K562 (cell line): ENCODE measurements at regions not wholly inside any gene's neighbourhood (a gene's known extent, or its start where the extent isn't known, plus 50 kb on each side); places are given as distances from the start of the nearest gene placed in this dataset.

Experiments used
- ATAC-seq: fragments of 200-7000 bp; cut with Tn5 transposase; 3 replicates; pipeline ENCODE4 v1.9.1; 2020; ENCODE audit warnings: moderate library complexity
- BruUV-seq: library from RNA; stranded (reverse); fragments of 400-500 nt; replicated peaks from 2 replicates; lab custom pipeline; 2021; lab: Mats Ljungman, UMichigan
- CTCF ChIA-PET: fragments of 300-600 bp; formaldehyde crosslinking; extraction: SDS; loops from one replicate; lab custom pipeline; 2021; ENCODE audit warnings: low intra/inter-chr PET ratio; lab: Yijun Ruan, JAX
- POLR2A ChIA-PET: fragments of 300-600, 350-650 bp; sonication (Branson Sonifier 250); formaldehyde crosslinking; extraction: SDS; loops from one replicate; lab custom pipeline; 2021; ENCODE audit warnings: antibody characterized with exemption, inconsistent platforms; lab: Yijun Ruan, JAX
- DNase-seq, 4 experiments: peaks; one replicate each; pipeline versions ENCODE4 v3.0.0 to v3.0.0-alpha.2; 2011 to 2018; ENCODE audit warnings: low spot score in 3 of 4, mixed read lengths in 3 of 4; ENCODE audit errors: extremely low read depth in 1 of 4
- FAIRE-seq: peaks from 2 replicates; lab custom pipeline; 2011; peaks lifted over from hg19 to GRCh38; lab: Jason Lieb, UNC
- H2AFZ ChIP-seq: 2 replicates; pipeline ENCODE4 v1.6.0; 2011; ENCODE audit warnings: low read depth, low read length, control low read depth, inconsistent platforms
- H3K27ac ChIP-seq: fragments of 200-600 bp; 3 replicates; pipeline ENCODE4 v1.8.0; 2011; ENCODE audit warnings: low read depth, mild to moderate bottlenecking, control low read depth, inconsistent platforms, low read length, moderate library complexity, mixed read lengths; ENCODE audit errors: extremely low read depth
- H3K27me3 ChIP-seq, 2 experiments: fragments of 300-600 bp in 1 of 2; 2 replicates in 1 of 2; 3 replicates in 1 of 2; pipeline versions ENCODE4 v1.6.0 to v1.8.0; 2011; ENCODE audit warnings: inconsistent platforms in 2 of 2, low read length in 2 of 2, mild to moderate bottlenecking in 1 of 2, mixed read lengths in 1 of 2, moderate library complexity in 1 of 2; ENCODE audit not compliant: control insufficient read depth in 2 of 2, insufficient read depth in 2 of 2
- H3K36me3 ChIP-seq: fragments of 300-600 bp; 3 replicates; pipeline ENCODE4 v1.8.0; 2011; ENCODE audit warnings: mild to moderate bottlenecking, low read length, inconsistent platforms; ENCODE audit not compliant: control insufficient read depth, insufficient read depth
- H3K4me1 ChIP-seq, 2 experiments: fragments of 200-600 bp in 1 of 2; replicated peaks in 1 of 2; 2 replicates in 1 of 2; 3 replicates in 1 of 2; pipeline versions ENCODE4 v1.5.1 to v1.8.0; 2011; ENCODE audit warnings: inconsistent platforms in 2 of 2, low read length in 2 of 2, mild to moderate bottlenecking in 1 of 2, mixed read lengths in 1 of 2, moderate library complexity in 1 of 2; ENCODE audit not compliant: control insufficient read depth in 2 of 2, insufficient read depth in 2 of 2
- H3K4me2 ChIP-seq: 2 replicates; pipeline ENCODE4 v1.6.1; 2011; ENCODE audit warnings: low read length, control low read depth, inconsistent platforms, mixed read lengths; ENCODE audit not compliant: insufficient read depth
- H3K4me3 ChIP-seq: fragments of 200-600 bp; sonication (generic), shearing (Covaris generic); 2 replicates; pipeline ENCODE4 v1.5.1; 2016; ENCODE audit warnings: control low read depth, inconsistent platforms
- H3K79me2 ChIP-seq: fragments of 200-600 bp; 3 replicates; pipeline ENCODE4 v1.8.0; 2011; ENCODE audit warnings: low read length, inconsistent platforms; ENCODE audit not compliant: control insufficient read depth, insufficient read depth
- H3K9ac ChIP-seq, 2 experiments: 2 replicates each; pipeline versions ENCODE4 v1.6.0 to v1.6.1; 2011; ENCODE audit warnings: low read depth in 2 of 2, low read length in 2 of 2, control low read depth in 1 of 2, inconsistent platforms in 1 of 2, mild to moderate bottlenecking in 1 of 2, mixed read lengths in 1 of 2; ENCODE audit not compliant: insufficient read depth in 1 of 2
- H3K9me1 ChIP-seq: one replicate; pipeline ENCODE4 v1.6.0; 2011; ENCODE audit warnings: inconsistent platforms, mild to moderate bottlenecking, low read length, moderate library complexity; ENCODE audit not compliant: control insufficient read depth, insufficient read depth
- H3K9me3 ChIP-seq: replicated peaks from 2 replicates; pipeline ENCODE4 v1.5.1; 2011; ENCODE audit warnings: low read depth, low read length, inconsistent platforms; ENCODE audit not compliant: control insufficient read depth, insufficient read depth
- H4K20me1 ChIP-seq: replicated peaks from 2 replicates; pipeline ENCODE4 v1.6.1; 2011; ENCODE audit warnings: low read length, inconsistent platforms, mixed read lengths; ENCODE audit not compliant: control insufficient read depth, insufficient read depth
- CREB5 ChIP-seq: fragments of 250-450 bp; sonication (Bioruptor Pico); IDR thresholded peaks from 2 replicates; pipeline ENCODE4 v1.5.0; 2020; ENCODE audit warnings: mild to moderate bottlenecking
- CTBP1 ChIP-seq: fragments of 450-650 bp; IDR thresholded peaks from 2 replicates; pipeline ENCODE4 v1.6.1; 2016; ENCODE audit warnings: borderline replicate concordance
- EWSR1 ChIP-seq: fragments of 450-650 bp; IDR thresholded peaks from 2 replicates; pipeline ENCODE4 v1.6.1; 2018; ENCODE audit warnings: borderline replicate concordance, mild to moderate bottlenecking, low read depth, moderate library complexity; ENCODE audit not compliant: partially characterized antibody
- MCM3 ChIP-seq: fragments of 450-650 bp; IDR thresholded peaks from 2 replicates; pipeline ENCODE4 v1.6.1; 2016
- PHTF2 ChIP-seq: fragments of 250-450 bp; sonication (Bioruptor Pico); IDR thresholded peaks from 2 replicates; pipeline ENCODE4 v1.5.0; 2021; ENCODE audit warnings: mild to moderate bottlenecking
- SLC30A9 ChIP-seq: fragments of 250-450 bp; sonication (Bioruptor Pico); IDR thresholded peaks from 2 replicates; pipeline ENCODE4 v1.8.0; 2022; ENCODE audit warnings: mild to moderate bottlenecking, moderate library complexity
- USF1 ChIP-seq: sonication (generic); formaldehyde crosslinking; IDR thresholded peaks from 2 replicates; pipeline ENCODE4 v1.9.0; 2022; ENCODE audit warnings: mild to moderate bottlenecking, missing genetic modification reagents
- ZBTB34 ChIP-seq: fragments of 250-450 bp; sonication (Bioruptor Pico); IDR thresholded peaks from 2 replicates; pipeline ENCODE4 v1.8.0; 2021; ENCODE audit warnings: mild to moderate bottlenecking, moderate library complexity
- ZNF444 ChIP-seq: fragments of 250-450 bp; sonication (Bioruptor Pico); IDR thresholded peaks from 2 replicates; pipeline ENCODE4 v1.4.0; 2020; ENCODE audit warnings: mild to moderate bottlenecking, moderate library complexity
- WGBS: fragments of 100-300 bp; shearing (Covaris generic); methylation state at CpG from one replicate; pipeline ENCODE4 v1.1.6; 2016; ENCODE audit warnings: low coverage, mixed read lengths; ENCODE audit not compliant: insufficient coverage; ENCODE audit errors: missing lambda C conversion rate; 5-methylcytosine and 5-hydroxymethylcytosine counted together
- in situ Hi-C: fragments of 300-500 bp; cut with MboI; formaldehyde crosslinking; loops from 4 replicates; pipeline ENCODE4 v1.15.0; 2018; ENCODE audit warnings: inconsistent platforms, mixed read lengths
- intact Hi-C: fragments of 100-400 bp; cut with micrococcal nuclease; formaldehyde crosslinking; loops from 2 replicates; pipeline ENCODE4 v1.14.2; 2022

- in situ Hi-C loops (no loop called here), intact Hi-C loops (no loop called here)
- Histone ChIP-seq H2AFZ (no peak overlapping the region), H3K27me3 (peaks cover 8 to 13% of the 10 kb centered on the region in 2 experiments; a peak in 3 of 5 replicates), H3K9ac (no peak overlapping the region), H3K4me2 (no peak overlapping the region), H4K20me1 (peaks cover 3% of the 10 kb centered on the region; the same call in 1 of the 2 replicates), H3K9me3 (no peaks in the 10 kb centered on the region), H3K79me2 (no peaks in the 10 kb centered on the region), H3K9me1 (no peaks in the 10 kb centered on the region), H3K4me1 (no peaks in the 10 kb centered on the region), H3K27ac (no peak overlapping the region), H3K36me3 (no peaks in the 10 kb centered on the region), H3K4me3 (no peak overlapping the region)
- BruUV-seq, result no TSS peak
- no peak for DNase-seq
- no peak for ATAC-seq
- 0% methylated on average over 2 of the region's 2 CpGs for WGBS
- POLR2A ChIA-PET, result interaction anchor here (0.5 kb wide), 1 partner anchor 20 kb away, joined by 4 read pairs; no protein-coding TSS in a partner anchor
- CTCF ChIA-PET, result no interaction called here
- no peak for FAIRE-seq
- TF ChIP-seq ZNF444 (no peak), CTBP1 (no peak)
Observed at GRCh38 chr7:27464970-27465369, 197.7 kb downstream of the HIBADH start.

- no peaks in the 10 kb centered on the region for H3K4me1 ChIP-seq
- no peak for FAIRE-seq
- TF ChIP-seq SLC30A9 (CRISPR knock-in tag) (no peak), ZBTB34 (CRISPR knock-in tag) (no peak), PHTF2 (CRISPR knock-in tag) (no peak), CREB5 (CRISPR knock-in tag) (no peak), USF1 (CRISPR knock-in tag) (no peak), EWSR1 (no peak), MCM3 (no peak)
Observed at GRCh38 chr7:27466703-27467102, 196.0 kb downstream of the HIBADH start.

More at GRCh38 chr7:27466703-27467102, 196.0 kb downstream of the HIBADH start:
- H4K20me1 ChIP-seq, result peaks cover 3% of the 10 kb centered on the region; the same call in 1 of the 2 replicates
- no peaks in the 10 kb centered on the region for H3K9me1 ChIP-seq
- no peak overlapping the region for H3K9ac ChIP-seq
- no peaks in the 10 kb centered on the region for H3K79me2 ChIP-seq
- ChIA-PET POLR2A (no interaction called here), CTCF (no interaction called here)
- DNase-seq (no peak), ATAC-seq (no peak)
- peaks cover 12 to 13% of the 10 kb centered on the region in 2 experiments; a peak in 3 of 5 replicates for H3K27me3 ChIP-seq
- in situ Hi-C loops (no loop called here), intact Hi-C loops (no loop called here)
- 1% methylated on average over 5 of the region's 5 CpGs for WGBS
- no peak overlapping the region for H3K4me3 ChIP-seq
- H3K36me3 ChIP-seq, result no peaks in the 10 kb centered on the region
- BruUV-seq, result no TSS peak
- no peak overlapping the region for H2AFZ ChIP-seq
- H3K27ac ChIP-seq, result no peak overlapping the region
- no peak overlapping the region for H3K4me2 ChIP-seq
- H3K9me3 ChIP-seq, result no peaks in the 10 kb centered on the region
